ENCODE measurements at regions not wholly inside any gene's neighbourhood (a gene's known extent, or its start where the extent isn't known, plus 50 kb on each side); places are given as distances from the start of the nearest gene placed in this dataset.

DNA sequence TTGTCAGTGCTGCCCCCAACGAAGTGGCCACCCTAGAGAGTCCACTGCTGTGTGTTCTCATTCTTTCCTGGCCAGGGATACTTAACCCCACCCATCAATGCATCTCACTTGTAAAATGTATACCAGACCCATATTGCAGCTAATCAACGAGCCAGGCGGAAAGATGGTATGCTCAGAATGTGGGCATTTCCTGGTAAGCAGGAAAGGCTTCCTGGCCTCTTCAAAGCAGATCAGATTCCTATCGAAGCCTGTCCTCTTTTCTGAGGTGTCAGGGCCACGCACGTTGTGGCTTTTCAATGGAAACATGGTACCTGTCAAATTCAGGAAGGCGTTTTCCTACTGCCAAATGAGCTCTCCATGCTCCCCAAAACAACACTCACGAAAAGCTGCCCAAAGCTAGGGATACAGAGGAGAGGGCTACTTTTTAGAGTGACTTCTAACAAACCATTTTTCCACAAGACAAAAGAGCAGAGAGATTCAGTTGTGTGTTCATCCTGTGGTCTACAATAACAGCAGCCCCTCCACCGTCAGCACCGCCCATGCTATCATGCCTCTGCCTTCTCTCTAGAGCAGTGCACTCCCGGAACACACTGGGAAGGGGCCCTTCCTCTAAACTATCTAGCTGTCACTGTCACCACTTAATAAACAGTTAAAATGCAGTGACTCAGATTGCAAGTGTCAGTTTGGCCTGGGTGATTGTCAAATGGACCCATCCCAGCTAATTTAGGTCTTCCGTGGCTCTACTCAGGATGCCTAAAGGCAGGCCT lies 535.1 kb downstream of the RNF144A start:
- no peak for DNase-seq (ENCODE audit: extremely low read depth in 1 of 2, low read depth in 1 of 2)

GRCh38 chr2:7454592-7454991 lies 537.4 kb downstream of the RNF144A start:
- DNase-seq (ENCODE audit: extremely low read depth in 1 of 2, low read depth in 1 of 2), result no peak

DNA sequence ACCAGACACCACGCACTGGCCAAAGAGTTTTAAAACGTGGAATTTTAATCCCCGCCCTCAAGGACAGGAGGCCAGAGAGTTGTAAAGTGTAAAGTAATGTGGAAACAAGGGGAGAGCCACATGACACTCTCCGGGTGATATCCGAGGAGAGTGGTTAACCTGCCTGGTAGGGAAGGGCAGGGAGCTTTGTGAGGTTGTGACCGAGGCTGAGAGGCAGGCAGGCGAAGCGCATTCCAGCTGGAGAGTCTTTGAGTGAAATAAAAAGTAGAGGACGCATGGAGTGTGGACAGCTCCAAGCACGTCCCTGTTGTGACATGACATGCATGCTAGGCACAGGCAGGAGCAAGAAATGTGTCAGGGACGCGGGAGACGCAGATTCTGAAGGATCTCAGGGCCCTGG lies 539.5 kb downstream of the RNF144A start:
- no peak for DNase-seq (ENCODE audit: extremely low read depth in 1 of 2, low read depth in 1 of 2)

GRCh38 chr2:7458066-7458465 lies 540.9 kb downstream of the RNF144A start:
- DNase-seq (ENCODE audit: extremely low read depth in 1 of 2, low read depth in 1 of 2), result no peak

DNA sequence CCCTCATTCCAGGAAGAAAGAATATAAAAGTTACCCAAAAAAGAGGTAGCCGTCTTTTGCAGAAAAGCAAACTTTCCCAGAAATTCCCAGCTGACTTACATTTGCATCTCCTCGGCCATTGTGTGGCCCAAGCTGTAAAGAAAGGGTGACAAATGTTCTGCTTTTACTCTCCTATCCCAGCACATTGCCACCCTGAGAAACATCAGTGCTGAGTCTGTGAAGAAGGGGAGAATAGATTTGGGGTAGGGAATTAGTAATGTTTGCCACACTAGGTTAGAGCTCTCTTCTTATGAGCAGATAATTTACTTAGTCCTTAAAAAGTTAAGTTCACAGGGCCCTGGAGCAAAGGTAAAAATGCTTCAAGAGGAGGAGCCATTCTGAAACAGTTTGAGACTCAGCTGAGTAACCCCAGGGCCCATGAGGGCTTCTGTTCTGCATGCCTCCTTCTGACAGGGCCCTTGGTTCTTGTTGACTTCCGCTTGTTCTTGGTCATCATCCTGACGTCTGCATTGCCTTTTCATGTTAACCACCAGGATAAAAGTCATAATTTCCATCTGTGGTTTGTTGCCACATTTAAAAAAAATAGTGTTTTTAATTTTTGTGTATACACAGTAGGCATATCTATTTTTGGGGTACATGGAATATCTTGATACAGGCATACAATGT lies 550.7 kb downstream of the RNF144A start:
- peak; percentile 22 to 61 for DNase-seq (ENCODE audit: extremely low read depth in 1 of 2, low read depth in 1 of 2)

DNA sequence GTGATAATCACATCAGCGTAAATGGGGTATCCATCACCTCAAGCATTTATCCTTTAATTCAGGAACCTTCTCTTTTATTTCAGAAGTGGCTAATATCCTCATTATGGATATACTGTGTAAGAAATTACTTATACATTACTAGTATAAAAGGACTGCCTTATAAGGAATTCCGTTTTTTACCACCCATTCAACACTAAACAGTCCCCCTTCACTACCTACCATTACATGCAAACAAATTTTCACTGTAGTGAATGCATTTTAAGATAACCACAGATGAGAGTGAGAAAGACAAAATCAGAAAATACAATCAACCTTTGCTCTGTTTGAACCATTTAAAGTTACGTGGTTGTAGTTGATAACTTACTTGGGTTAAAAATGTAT lies 551.2 kb downstream of the RNF144A start:
- DNase-seq (ENCODE audit: extremely low read depth in 1 of 2, low read depth in 1 of 2), result no peak

- no peak for DNase-seq (ENCODE audit: extremely low read depth in 1 of 2, low read depth in 1 of 2)
Observed at GRCh38 chr2:7468955-7469354, 551.7 kb downstream of the RNF144A start.

DNA sequence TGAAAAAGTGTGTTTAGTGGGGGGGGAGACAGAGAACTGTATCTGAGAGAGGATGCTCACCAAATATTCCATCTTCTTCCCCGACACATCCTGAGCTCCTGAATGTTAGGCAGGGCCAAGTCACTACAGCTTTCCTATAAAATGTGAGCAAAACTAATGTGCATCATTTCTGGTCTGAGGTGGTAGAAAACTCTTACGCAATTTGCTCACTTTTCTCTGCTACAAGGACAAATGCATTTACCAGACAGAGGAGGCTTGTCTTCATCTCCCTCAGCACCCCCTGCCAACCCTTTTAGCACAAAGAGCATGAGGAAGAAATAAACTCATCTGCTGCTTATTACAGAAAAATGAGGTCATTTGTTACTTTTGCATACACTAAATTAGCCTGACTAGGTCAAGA lies 554.0 kb downstream of the RNF144A start:
- no peak for DNase-seq (ENCODE audit: extremely low read depth in 1 of 2, low read depth in 1 of 2)

GRCh38 chr2:7472465-7472864 lies 555.3 kb downstream of the RNF144A start:
- DNase-seq (ENCODE audit: extremely low read depth in 1 of 2, low read depth in 1 of 2), result no peak

DNA sequence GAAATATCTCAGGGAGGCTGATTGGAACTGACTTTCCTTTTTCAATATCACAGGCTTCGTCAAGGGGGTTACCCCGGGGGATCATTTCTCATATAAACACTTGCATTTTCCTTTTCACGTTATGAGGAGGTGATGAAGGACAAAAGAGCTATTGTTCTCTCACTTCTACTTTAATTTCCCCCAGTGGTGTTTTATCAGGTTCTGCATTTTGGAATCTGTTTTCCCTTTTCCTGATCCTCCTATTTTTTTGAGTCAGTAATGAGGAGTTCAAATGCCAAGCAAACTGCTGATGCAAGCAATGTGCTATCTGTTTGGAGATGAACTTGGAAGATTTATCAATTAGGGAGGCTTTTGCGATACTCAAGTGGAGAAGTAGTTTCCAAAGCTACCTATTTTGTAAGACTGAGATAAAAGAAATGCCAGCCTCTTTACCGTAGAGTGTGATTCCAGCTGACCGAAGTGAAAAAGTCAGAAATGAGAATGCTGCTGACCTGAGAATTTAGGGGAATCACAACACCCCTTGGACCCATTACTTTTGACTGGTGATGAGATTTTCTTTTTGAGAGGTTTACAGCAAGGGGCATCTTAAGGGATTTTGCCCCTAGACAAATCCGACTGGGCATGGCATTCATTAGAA lies 556.0 kb downstream of the RNF144A start:
- no peak for DNase-seq (ENCODE audit: extremely low read depth in 1 of 2, low read depth in 1 of 2)

- DNase-seq (ENCODE audit: extremely low read depth in 1 of 2, low read depth in 1 of 2), result no peak
Observed at GRCh38 chr2:7476371-7476770, 559.2 kb downstream of the RNF144A start.

- no peak for DNase-seq (ENCODE audit: extremely low read depth in 1 of 2, low read depth in 1 of 2)
Observed at GRCh38 chr2:7479603-7480002, 562.4 kb downstream of the RNF144A start.

DNA sequence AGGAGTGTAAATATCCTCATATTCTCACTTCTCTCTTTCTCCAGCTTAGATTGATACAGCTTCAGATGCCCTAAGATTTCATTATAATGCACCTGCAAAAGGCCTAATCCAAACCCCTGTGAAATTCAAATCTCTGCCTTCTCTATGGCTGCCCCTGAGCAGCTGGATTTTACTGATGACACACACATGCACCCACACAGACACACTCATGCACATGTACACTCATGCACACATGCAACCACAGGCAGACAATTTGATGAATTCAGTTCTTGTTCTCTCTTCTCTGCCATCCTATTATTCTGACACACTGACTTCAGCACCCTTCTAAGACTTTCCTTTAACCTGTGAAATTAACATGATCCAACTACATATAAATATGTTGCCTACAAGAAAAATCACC lies 563.2 kb downstream of the RNF144A start:
- DNase-seq (ENCODE audit: extremely low read depth in 1 of 2, low read depth in 1 of 2), result no peak

DNA sequence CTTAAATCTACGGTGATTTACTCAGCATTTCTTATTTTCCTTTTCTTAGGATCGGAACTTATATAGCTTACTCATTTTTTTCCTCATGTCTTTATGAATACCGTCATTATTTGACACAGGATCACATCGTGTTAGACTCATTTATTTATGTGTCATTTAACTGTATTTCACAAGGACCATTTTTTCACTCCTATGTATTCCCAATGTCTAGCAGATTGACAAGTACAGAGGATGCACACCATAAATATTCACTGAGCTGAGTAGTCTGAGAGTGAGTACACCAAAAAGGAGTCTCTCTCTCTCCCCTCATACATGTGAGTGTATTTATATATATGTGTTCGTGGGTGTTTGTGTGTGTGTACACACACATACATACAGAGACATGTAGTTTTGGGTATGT lies 573.5 kb downstream of the RNF144A start:
- no peak for DNase-seq (ENCODE audit: extremely low read depth in 1 of 2, low read depth in 1 of 2)

GRCh38 chr2:7492719-7493118 lies 575.5 kb downstream of the RNF144A start:
- no peak for DNase-seq (ENCODE audit: extremely low read depth in 1 of 2, low read depth in 1 of 2)

DNA sequence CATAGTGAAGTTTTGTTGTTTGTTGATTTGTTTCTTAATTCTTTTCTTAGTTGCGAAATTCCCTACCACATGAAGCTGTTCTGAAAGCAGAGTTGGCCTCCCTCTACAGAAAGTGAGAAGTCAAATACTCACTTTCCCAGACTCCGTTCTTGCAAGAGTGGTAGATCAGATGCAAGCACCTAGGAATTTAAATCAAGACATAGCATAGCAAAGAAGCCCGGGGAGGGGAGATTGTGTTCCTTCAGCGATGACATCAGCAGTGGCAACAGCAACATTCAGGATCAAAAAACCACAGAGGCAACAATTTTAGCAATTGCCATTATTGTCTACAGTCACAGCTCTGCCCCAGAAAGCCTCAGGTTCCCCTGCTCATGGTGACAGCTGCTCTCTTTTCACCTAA lies 580.0 kb downstream of the RNF144A start:
- DNase-seq (ENCODE audit: extremely low read depth in 1 of 2, low read depth in 1 of 2), result no peak

DNA sequence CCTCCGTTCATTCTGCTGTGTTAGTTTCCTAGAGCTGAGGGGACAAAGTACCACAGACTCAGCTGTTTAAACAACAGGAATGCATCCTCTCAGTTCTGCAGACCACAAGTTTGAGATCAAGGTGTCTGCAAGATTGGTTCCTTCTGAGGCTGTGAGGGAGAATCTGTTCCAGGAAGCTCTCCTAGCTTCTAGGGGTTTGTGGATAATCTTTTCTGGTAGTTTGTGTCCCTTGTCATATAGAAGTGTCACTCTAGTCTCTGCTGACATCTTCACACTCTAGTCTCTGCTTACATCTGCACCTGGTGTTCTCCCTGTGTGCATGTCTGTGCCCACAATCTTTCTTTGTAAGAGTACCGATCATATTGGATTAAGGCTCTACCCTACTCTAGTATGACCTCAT lies 581.8 kb downstream of the RNF144A start:
- DNase-seq (ENCODE audit: extremely low read depth in 1 of 2, low read depth in 1 of 2), result no peak

DNA sequence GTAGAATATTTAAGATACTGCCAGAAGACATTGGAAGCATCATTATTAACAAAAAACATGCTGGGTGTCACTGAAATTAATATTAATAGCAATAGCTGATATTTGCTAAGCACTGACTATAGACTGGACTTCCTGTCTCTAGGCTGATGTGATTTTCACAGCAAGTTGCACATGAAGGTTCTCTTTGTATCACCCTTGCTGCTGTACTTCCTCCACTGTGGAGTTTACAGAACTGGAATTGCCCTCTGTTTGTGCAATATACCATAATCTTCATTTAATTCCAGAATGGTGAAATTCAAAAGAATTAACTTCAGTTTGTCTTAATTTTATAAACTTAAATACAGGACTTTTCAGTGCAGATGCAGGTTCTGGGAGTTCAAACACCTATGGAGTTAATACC lies 585.1 kb downstream of the RNF144A start:
- no peak for DNase-seq (ENCODE audit: extremely low read depth in 1 of 2, low read depth in 1 of 2)

DNA sequence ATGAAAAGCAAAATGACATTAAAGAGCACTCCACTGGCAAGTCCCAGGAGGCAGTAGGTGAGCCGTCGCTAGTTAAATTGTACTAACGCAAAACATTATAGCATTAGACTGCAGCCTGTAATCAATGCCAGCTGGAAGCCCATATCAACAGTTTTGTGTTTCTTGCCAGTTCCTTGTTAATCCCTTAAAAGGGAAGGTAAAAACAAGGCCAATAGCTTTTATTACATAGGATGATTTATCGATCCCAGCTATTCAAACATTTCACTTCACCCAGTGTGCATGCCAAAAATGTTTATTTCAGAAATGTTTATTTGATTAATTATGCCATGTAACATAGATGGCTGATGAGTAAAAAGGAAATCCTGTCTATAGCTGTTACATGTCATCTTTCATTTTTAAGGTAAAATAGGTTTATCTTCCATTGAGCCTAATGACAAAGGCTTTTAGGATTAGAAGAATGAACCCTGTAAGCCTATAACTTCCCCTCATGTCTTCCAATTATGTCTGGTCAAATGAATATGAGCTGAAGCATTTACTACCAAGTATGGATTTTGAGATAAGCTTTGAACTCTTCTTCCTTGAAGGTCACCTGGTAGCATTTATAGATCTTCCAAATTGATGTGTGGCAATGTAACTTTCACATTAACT lies 591.2 kb downstream of the RNF144A start:
- DNase-seq (ENCODE audit: extremely low read depth in 1 of 2, low read depth in 1 of 2), result no peak

DNA sequence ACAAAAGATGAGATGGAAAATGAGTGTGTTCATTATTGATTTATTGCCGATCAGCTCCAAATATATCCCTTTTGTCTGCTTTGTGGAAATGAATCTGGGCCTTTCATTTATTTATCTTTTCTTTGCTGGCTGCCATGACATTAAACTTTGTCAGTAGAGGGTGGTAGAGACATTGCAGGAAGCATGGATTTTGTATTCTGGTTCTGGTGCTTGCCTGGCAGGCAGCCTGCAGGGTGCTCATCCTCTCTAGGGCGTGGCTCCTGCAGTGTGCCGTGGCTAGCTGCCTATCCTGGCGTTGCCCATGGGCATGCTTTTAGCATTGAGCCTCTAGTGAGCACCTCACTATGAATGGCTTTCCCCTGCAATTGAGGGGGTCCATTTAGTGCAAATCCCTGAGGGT lies 593.1 kb downstream of the RNF144A start:
- DNase-seq (ENCODE audit: extremely low read depth in 1 of 2, low read depth in 1 of 2), result no peak

DNA sequence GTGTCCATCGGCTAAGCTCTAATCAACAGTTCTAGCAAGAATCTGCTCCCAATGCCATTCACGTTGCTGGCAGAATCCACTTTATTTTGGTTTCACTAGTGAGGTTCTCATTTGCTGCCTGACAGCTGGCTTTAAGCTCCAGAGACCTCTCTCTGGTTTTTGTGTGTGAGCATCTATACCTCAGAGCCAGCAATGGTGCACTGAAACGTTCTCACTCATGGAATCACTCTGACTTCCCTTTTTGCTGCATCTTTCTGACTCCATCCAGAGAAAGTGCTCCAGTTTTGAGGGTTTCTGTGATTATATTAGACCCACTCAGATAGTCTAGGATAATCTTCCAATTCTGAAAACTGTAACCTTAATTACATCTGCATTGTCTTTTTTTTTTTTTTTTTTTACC lies 596.6 kb downstream of the RNF144A start:
- no peak for DNase-seq (ENCODE audit: extremely low read depth in 1 of 2, low read depth in 1 of 2)

DNA sequence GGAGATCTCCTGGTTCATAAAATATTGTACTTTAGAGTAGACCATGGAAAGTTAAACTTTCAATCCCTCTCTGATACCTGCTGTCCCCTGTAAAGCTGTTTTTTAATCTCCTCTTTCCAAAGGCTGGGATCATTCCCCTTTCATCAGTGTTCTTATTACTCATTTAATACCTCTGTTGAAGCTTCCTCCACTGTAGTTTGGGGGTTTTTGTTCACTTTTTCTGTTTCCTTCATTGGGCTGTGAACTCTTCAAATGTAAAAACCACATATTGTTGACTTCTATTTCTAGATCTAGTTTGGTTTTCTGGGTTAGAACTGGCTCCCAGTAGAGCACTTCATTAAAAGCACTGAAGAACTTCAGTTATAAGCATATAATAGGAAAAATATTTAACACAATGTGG lies 598.1 kb downstream of the RNF144A start:
- DNase-seq (ENCODE audit: extremely low read depth in 1 of 2, low read depth in 1 of 2), result no peak
